ENCODE measurements at regions not wholly inside any gene's neighbourhood (a gene's known extent, or its start where the extent isn't known, plus 50 kb on each side); places are given as distances from the start of the nearest gene placed in this dataset.

- no peak for TF ChIP-seq YY1 (IDR thresholded peaks at IDR 0.05; ENCODE audit: insufficient read depth, insufficient read length)
- no peak for TF ChIP-seq ZNF274 (IDR thresholded peaks at IDR 0.05; ENCODE audit: low read depth, low read length)
- no peak for TF ChIP-seq SUZ12 (IDR thresholded peaks at IDR 0.05; ENCODE audit: extremely low read depth, insufficient read depth, insufficient read length)
- Histone ChIP-seq H3K4me3 (ENCODE audit: insufficient read length, low read depth) (no peak overlapping the region), H3K27me3 (ENCODE audit: insufficient read depth, insufficient read length) (no peaks in the 10 kb centered on the region), H3K9me3 (ENCODE audit: insufficient read depth, low read length) (no peaks in the 10 kb centered on the region), H3K4me1 (ENCODE audit: insufficient read depth, insufficient read length) (no peaks in the 10 kb centered on the region), H3K9ac (ENCODE audit: insufficient read length, low read depth) (no peak overlapping the region), H3K36me3 (ENCODE audit: insufficient read depth, insufficient read length, low read length) (no peaks in the 10 kb centered on the region)
- no peak for DNase-seq (ENCODE audit: low read depth, low spot score)
Measured at GRCh38 chr18:78673516-78674321, 305.9 kb upstream of the SALL3 start.

- TF ChIP-seq ZNF274 (IDR thresholded peaks at IDR 0.05; ENCODE audit: low read depth, low read length) = no peak
- TF ChIP-seq SUZ12 (IDR thresholded peaks at IDR 0.05; ENCODE audit: extremely low read depth, insufficient read depth, insufficient read length) = no peak
- TF ChIP-seq YY1 (IDR thresholded peaks at IDR 0.05; ENCODE audit: insufficient read depth, insufficient read length) = no peak
- Histone ChIP-seq H3K36me3 (ENCODE audit: insufficient read depth, insufficient read length, low read length) (no peaks in the 10 kb centered on the region), H3K4me1 (ENCODE audit: insufficient read depth, insufficient read length) (no peaks in the 10 kb centered on the region), H3K4me3 (ENCODE audit: insufficient read length, low read depth) (no peak overlapping the region), H3K9ac (ENCODE audit: insufficient read length, low read depth) (no peak overlapping the region), H3K9me3 (ENCODE audit: insufficient read depth, low read length) (no peaks in the 10 kb centered on the region), H3K27me3 (ENCODE audit: insufficient read depth, insufficient read length) (no peaks in the 10 kb centered on the region)
- DNase-seq (ENCODE audit: low read depth, low spot score) = no peak
Measured at GRCh38 chr18:78675231-78675630, 304.4 kb upstream of the SALL3 start.

- H3K4me1 ChIP-seq (ENCODE audit: insufficient read depth, insufficient read length) = no peaks in the 10 kb centered on the region
- TF ChIP-seq ZNF274 (IDR thresholded peaks at IDR 0.05; ENCODE audit: low read depth, low read length) (no peak), YY1 (IDR thresholded peaks at IDR 0.05; ENCODE audit: insufficient read depth, insufficient read length) (no peak), SUZ12 (IDR thresholded peaks at IDR 0.05; ENCODE audit: extremely low read depth, insufficient read depth, insufficient read length) (no peak)
- H3K9ac ChIP-seq (ENCODE audit: insufficient read length, low read depth) = no peak overlapping the region
- H3K27me3 ChIP-seq (ENCODE audit: insufficient read depth, insufficient read length) = no peaks in the 10 kb centered on the region
- no peaks in the 10 kb centered on the region for H3K9me3 ChIP-seq (ENCODE audit: insufficient read depth, low read length)
- H3K36me3 ChIP-seq (ENCODE audit: insufficient read depth, insufficient read length, low read length) = no peaks in the 10 kb centered on the region
- H3K4me3 ChIP-seq (ENCODE audit: insufficient read length, low read depth) = no peak overlapping the region
- no peak for DNase-seq (ENCODE audit: low read depth, low spot score)
Measured at GRCh38 chr18:78676622-78677482, 302.8 kb upstream of the SALL3 start.

GRCh38 chr18:78677483-78678317 is 301.9 kb upstream of the SALL3 start:
- no peaks in the 10 kb centered on the region for H3K4me1 ChIP-seq (ENCODE audit: insufficient read depth, insufficient read length)
- no peak for DNase-seq (ENCODE audit: low read depth, low spot score)
- no peak for TF ChIP-seq ZNF274 (IDR thresholded peaks at IDR 0.05; ENCODE audit: low read depth, low read length)
- TF ChIP-seq YY1 (IDR thresholded peaks at IDR 0.05; ENCODE audit: insufficient read depth, insufficient read length) = no peak
- no peak overlapping the region for H3K4me3 ChIP-seq (ENCODE audit: insufficient read length, low read depth)
- H3K9me3 ChIP-seq (ENCODE audit: insufficient read depth, low read length) = no peaks in the 10 kb centered on the region
- no peak overlapping the region for H3K9ac ChIP-seq (ENCODE audit: insufficient read length, low read depth)
- H3K27me3 ChIP-seq (ENCODE audit: insufficient read depth, insufficient read length) = no peaks in the 10 kb centered on the region
- no peaks in the 10 kb centered on the region for H3K36me3 ChIP-seq (ENCODE audit: insufficient read depth, insufficient read length, low read length)

- no peaks in the 10 kb centered on the region for H3K9me3 ChIP-seq (ENCODE audit: insufficient read depth, low read length)
- no peak overlapping the region for H3K9ac ChIP-seq (ENCODE audit: insufficient read length, low read depth)
- no peak overlapping the region for H3K4me3 ChIP-seq (ENCODE audit: insufficient read length, low read depth)
- H3K27me3 ChIP-seq (ENCODE audit: insufficient read depth, insufficient read length) = no peaks in the 10 kb centered on the region
- TF ChIP-seq SUZ12 (IDR thresholded peaks at IDR 0.05; ENCODE audit: extremely low read depth, insufficient read depth, insufficient read length) (no peak), ZNF274 (IDR thresholded peaks at IDR 0.05; ENCODE audit: low read depth, low read length) (no peak), YY1 (IDR thresholded peaks at IDR 0.05; ENCODE audit: insufficient read depth, insufficient read length) (no peak)
- no peaks in the 10 kb centered on the region for H3K36me3 ChIP-seq (ENCODE audit: insufficient read depth, insufficient read length, low read length)
- no peak for DNase-seq (ENCODE audit: low read depth, low spot score)
- no peaks in the 10 kb centered on the region for H3K4me1 ChIP-seq (ENCODE audit: insufficient read depth, insufficient read length)
Measured at GRCh38 chr18:78678318-78678695, 301.3 kb upstream of the SALL3 start.

- H3K9me3 ChIP-seq (ENCODE audit: insufficient read depth, low read length) = no peaks in the 10 kb centered on the region
- DNase-seq (ENCODE audit: low read depth, low spot score) = no peak
- no peak overlapping the region for H3K4me3 ChIP-seq (ENCODE audit: insufficient read length, low read depth)
- H3K27me3 ChIP-seq (ENCODE audit: insufficient read depth, insufficient read length) = no peaks in the 10 kb centered on the region
- no peaks in the 10 kb centered on the region for H3K4me1 ChIP-seq (ENCODE audit: insufficient read depth, insufficient read length)
- no peak for TF ChIP-seq SUZ12 (IDR thresholded peaks at IDR 0.05; ENCODE audit: extremely low read depth, insufficient read depth, insufficient read length)
- no peak for TF ChIP-seq YY1 (IDR thresholded peaks at IDR 0.05; ENCODE audit: insufficient read depth, insufficient read length)
- TF ChIP-seq ZNF274 (IDR thresholded peaks at IDR 0.05; ENCODE audit: low read depth, low read length) = no peak
- no peak overlapping the region for H3K9ac ChIP-seq (ENCODE audit: insufficient read length, low read depth)
- H3K36me3 ChIP-seq (ENCODE audit: insufficient read depth, insufficient read length, low read length) = no peaks in the 10 kb centered on the region
Measured at GRCh38 chr18:78679031-78679430, 300.6 kb upstream of the SALL3 start.
